Sciatic nerve (tissue), 2 donors: ENCODE measurements at regions not wholly inside any gene's neighbourhood (a gene's known extent, or its start where the extent isn't known, plus 50 kb on each side); places are given as distances from the start of the nearest gene placed in this dataset.

Experiments
- ATAC-seq: fragments of 200-7000 bp; cut with Tn5 transposase; one replicate; pipeline ENCODE4 v1.9.1; 2020; ENCODE audit warnings: mild to moderate bottlenecking, moderate library complexity
- DNase-seq: peaks from one replicate; pipeline ENCODE4 v3.0.0-alpha.2; 2020; ENCODE audit warnings: low spot score
- intact Hi-C: fragments of 100-400 bp; cut with DNase I; formaldehyde crosslinking; loops from one replicate; pipeline ENCODE4 v1.14.2; 2022
- donor health status: DM: no; HTN: no; CAD: no.
- donor health status: DM: no; HTN: no; CAD: no.

- intact Hi-C loops = no loop called here
- ATAC-seq (no peak), DNase-seq (no peak)
Measured at GRCh38 chr14:61121355-61121787, 140.3 kb downstream of the SLC38A6 start.

GRCh38 chr14:61120576-61120975 lies 139.5 kb downstream of the SLC38A6 start:
- ATAC-seq (no peak), DNase-seq (no peak)
- intact Hi-C loops = no loop called here

GRCh38 chr14:61119006-61119405 lies 138.0 kb downstream of the SLC38A6 start:
- ATAC-seq (no peak), DNase-seq (no peak)
- intact Hi-C loops = no loop called here

- DNase-seq = no peak
- ATAC-seq = no peak
- intact Hi-C loops = no loop called here
Measured at GRCh38 chr14:61116369-61116768, 135.3 kb downstream of the SLC38A6 start.

- DNase-seq = no peak
- ATAC-seq = no peak
- intact Hi-C loops = no loop called here
Measured at GRCh38 chr14:61113561-61114225, 132.6 kb downstream of the SLC38A6 start.

- no peak for DNase-seq
- ATAC-seq = no peak
- intact Hi-C loops = no loop called here
Measured at GRCh38 chr14:61112506-61112905, 131.5 kb downstream of the SLC38A6 start.

GRCh38 chr14:61111731-61112130 lies 130.7 kb downstream of the SLC38A6 start:
- DNase-seq (no peak), ATAC-seq (no peak)
- intact Hi-C loops = no loop called here

- no peak for DNase-seq
Measured at GRCh38 chr14:61111209-61111665, 130.2 kb downstream of the SLC38A6 start.

GRCh38 chr14:61110316-61111082 lies 129.5 kb downstream of the SLC38A6 start:
- DNase-seq (no peak), ATAC-seq (no peak)
- intact Hi-C loops = no loop called here

More at GRCh38 chr14:61111209-61111665, 130.2 kb downstream of the SLC38A6 start:
- intact Hi-C loops = no loop called here
- ATAC-seq = no peak

- no peak for DNase-seq
- intact Hi-C loops = no loop called here
- ATAC-seq = no peak
Measured at GRCh38 chr14:61109288-61109687, 128.2 kb downstream of the SLC38A6 start.

GRCh38 chr14:61108496-61109141 lies 127.6 kb downstream of the SLC38A6 start:
- ATAC-seq = no peak
- intact Hi-C loops = no loop called here
- DNase-seq = no peak

GRCh38 chr14:61107869-61108493 lies 126.9 kb downstream of the SLC38A6 start:
- intact Hi-C loops = no loop called here
- ATAC-seq (no peak), DNase-seq (no peak)

GRCh38 chr14:61106959-61107641 lies 126.1 kb downstream of the SLC38A6 start:
- DNase-seq (peak; percentile 69), ATAC-seq (peak; percentile 10)
- intact Hi-C loops = no loop called here

- DNase-seq (no peak), ATAC-seq (no peak)
- intact Hi-C loops = no loop called here
Measured at GRCh38 chr14:61106271-61106958, 125.4 kb downstream of the SLC38A6 start.

- intact Hi-C loops = no loop called here
- DNase-seq (no peak), ATAC-seq (no peak)
Measured at GRCh38 chr14:61104358-61104757, 123.3 kb downstream of the SLC38A6 start.

- intact Hi-C loops = no loop called here
- DNase-seq (no peak), ATAC-seq (peak; percentile 82)
Measured at GRCh38 chr14:61103541-61104339, 122.7 kb downstream of the SLC38A6 start.

- intact Hi-C loops = no loop called here
- DNase-seq (no peak), ATAC-seq (no peak)
Measured at GRCh38 chr14:61102549-61103466, 121.8 kb downstream of the SLC38A6 start.
